Neural cell (in vitro differentiated cells): ENCODE measurements at regions not wholly inside any gene's neighbourhood (a gene's known extent, or its start where the extent isn't known, plus 50 kb on each side); places are given as distances from the start of the nearest gene placed in this dataset.

Experiments
- H2AFZ ChIP-seq: fragments of 200-600, 300-800 bp; sonication (generic), shearing (Covaris generic); 2 replicates; pipeline ENCODE4 v1.6.0; 2014; ENCODE audit warnings: low read depth, mild to moderate bottlenecking, antibody characterized with exemption, low read length, moderate library complexity
- H3F3A ChIP-seq: fragments of 200-600 bp; shearing (Covaris generic); 2 replicates; pipeline ENCODE4 v1.6.1; 2016; ENCODE audit warnings: mild to moderate bottlenecking, moderate library complexity, mixed read lengths, antibody characterized with exemption, low read length; ENCODE audit not compliant: insufficient read depth, poor library complexity, severe bottlenecking
- H3K27ac ChIP-seq: fragments of 200-600, 300-800 bp; sonication (generic), shearing (Covaris generic); 2 replicates; pipeline ENCODE4 v1.5.1; 2014; ENCODE audit warnings: mild to moderate bottlenecking, low read length, moderate library complexity
- H3K27me3 ChIP-seq: fragments of 300-800, 200-600 bp; sonication (generic), shearing (Covaris generic); 2 replicates; pipeline ENCODE4 v1.6.0; 2014; ENCODE audit warnings: mild to moderate bottlenecking, low read depth, low read length, moderate library complexity; ENCODE audit not compliant: insufficient read depth
- H3K36me3 ChIP-seq: fragments of 300-800, 200-600 bp; sonication (generic), shearing (Covaris generic); 2 replicates; pipeline ENCODE4 v1.5.1; 2014; ENCODE audit warnings: mild to moderate bottlenecking, antibody characterized with exemption, low read length, moderate library complexity; ENCODE audit not compliant: insufficient read depth
- H3K4me2 ChIP-seq: fragments of 300-800, 200-600 bp; sonication (generic), shearing (Covaris generic); 2 replicates; pipeline ENCODE4 v1.6.0; 2014; ENCODE audit warnings: mild to moderate bottlenecking, low read length
- H3K4me3 ChIP-seq: fragments of 300-800, 200-600 bp; sonication (generic), shearing (Covaris generic); 2 replicates; pipeline ENCODE4 v1.5.1; 2014; ENCODE audit warnings: mild to moderate bottlenecking, low read length, moderate library complexity
- H3K79me2 ChIP-seq: fragments of 200-600 bp; shearing (Covaris generic); replicated peaks from 2 replicates; pipeline ENCODE4 v1.6.0; 2014; ENCODE audit warnings: mild to moderate bottlenecking, low read length, moderate library complexity; ENCODE audit not compliant: insufficient read depth
- H3K9ac ChIP-seq: fragments of 300-800, 200-600 bp; sonication (generic), shearing (Covaris generic); 2 replicates; pipeline ENCODE4 v1.6.1; 2016; ENCODE audit warnings: mild to moderate bottlenecking, low read length, mixed read lengths
- H3K9me2 ChIP-seq: fragments of 200-600 bp; shearing (Covaris generic); 2 replicates; pipeline ENCODE4 v1.6.1; 2016; ENCODE audit warnings: mild to moderate bottlenecking, low read length, mixed read lengths; ENCODE audit not compliant: insufficient read depth
- H3K9me3 ChIP-seq: fragments of 200-600, 300-800 bp; sonication (generic), shearing (Covaris generic); 2 replicates; pipeline ENCODE4 v1.6.1; 2016; ENCODE audit warnings: mild to moderate bottlenecking, mixed run types, low read length, moderate library complexity, mixed read lengths
- H4K20me1 ChIP-seq: fragments of 200-600 bp; shearing (Covaris generic); 2 replicates; pipeline ENCODE4 v1.6.1; 2016; ENCODE audit warnings: mild to moderate bottlenecking, mixed run types; ENCODE audit not compliant: insufficient read depth
- EP300 ChIP-seq: fragments of 450-650 bp; conservative IDR thresholded peaks from 2 replicates; pipeline ENCODE4 v1.6.1; 2014; ENCODE audit warnings: antibody characterized with exemption, mild to moderate bottlenecking, moderate library complexity; ENCODE audit not compliant: poor library complexity, severe bottlenecking
- EZH2 ChIP-seq: fragments of 200-600, 300-800 bp; shearing (Covaris generic), sonication (generic); IDR thresholded peaks from 2 replicates; pipeline ENCODE4 v1.6.1; 2014; ENCODE audit warnings: antibody characterized with exemption, low read length, borderline replicate concordance, mild to moderate bottlenecking; ENCODE audit not compliant: insufficient read depth, poor library complexity, severe bottlenecking
- MXI1 ChIP-seq: fragments of 450-650 bp; conservative IDR thresholded peaks from 2 replicates; pipeline ENCODE4 v1.6.1; 2014; ENCODE audit warnings: antibody characterized with exemption, mild to moderate bottlenecking; ENCODE audit not compliant: poor library complexity, severe bottlenecking
- POLR2AphosphoS5 ChIP-seq: IDR thresholded peaks from 2 replicates; pipeline ENCODE4 v1.6.1; 2012
- RAD21 ChIP-seq: fragments of 450-650 bp; conservative IDR thresholded peaks from 2 replicates; pipeline ENCODE4 v1.6.1; 2014; ENCODE audit warnings: antibody characterized with exemption, mild to moderate bottlenecking, moderate library complexity
- SMC3 ChIP-seq: fragments of 450-650 bp; conservative IDR thresholded peaks from 2 replicates; pipeline ENCODE4 v1.6.1; 2014; ENCODE audit warnings: antibody characterized with exemption, mild to moderate bottlenecking, moderate library complexity; ENCODE audit not compliant: poor library complexity
- TAF1 ChIP-seq: IDR thresholded peaks from 2 replicates; pipeline ENCODE4 v1.6.1; 2012; ENCODE audit warnings: low read depth
- TF ChIP-seq, protein P1 (sequence below): fragments of 450-650 bp; IDR thresholded peaks from 2 replicates; pipeline ENCODE4 v1.5.1; 2014; ENCODE audit warnings: antibody characterized with exemption, mild to moderate bottlenecking, moderate library complexity; ENCODE audit not compliant: poor library complexity, severe bottlenecking
- TF ChIP-seq, protein P2 (sequence below): IDR thresholded peaks from 2 replicates; pipeline ENCODE4 v1.6.1; 2012; ENCODE audit warnings: borderline replicate concordance

DNA sequence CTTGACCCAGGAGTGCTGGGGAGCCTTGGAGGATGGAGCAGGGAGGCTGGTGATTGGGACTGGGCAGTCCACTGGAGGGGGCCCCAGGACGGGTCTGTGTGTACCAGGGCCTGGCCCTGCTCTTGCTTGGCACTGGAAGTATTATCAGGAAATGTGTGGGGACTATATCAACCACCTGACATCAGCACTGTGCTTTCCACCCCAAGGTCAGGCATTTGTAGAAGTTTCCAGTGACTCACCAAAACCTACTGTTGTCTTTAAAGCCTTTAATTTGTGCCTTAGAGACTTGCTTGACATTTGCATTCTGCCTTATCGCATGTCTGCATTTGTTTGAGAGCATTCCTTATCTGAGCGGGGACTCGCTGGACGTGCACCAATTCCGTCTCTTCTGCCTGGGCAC is 323.1 kb downstream of the FOXL1 start:
- Histone ChIP-seq H3F3A (no peaks in the 10 kb centered on the region), H3K27me3 (no peaks in the 10 kb centered on the region), H3K27ac (no peak overlapping the region), H3K9me2 (no peaks in the 10 kb centered on the region), H3K4me2 (no peak overlapping the region), H3K9me3 (no peaks in the 10 kb centered on the region), H3K9ac (no peak overlapping the region), H3K4me3 (no peak overlapping the region), H3K79me2 (no peaks in the 10 kb centered on the region), H2AFZ (no peak overlapping the region), H3K36me3 (no peaks in the 10 kb centered on the region), H4K20me1 (no peaks in the 10 kb centered on the region)
- TF ChIP-seq POLR2AphosphoS5 (no peak), SMC3 (no peak), EZH2 (no peak), TAF1 (no peak), MXI1 (no peak), RAD21 (no peak), EP300 (no peak)
- TF ChIP-seq, protein P1, sequence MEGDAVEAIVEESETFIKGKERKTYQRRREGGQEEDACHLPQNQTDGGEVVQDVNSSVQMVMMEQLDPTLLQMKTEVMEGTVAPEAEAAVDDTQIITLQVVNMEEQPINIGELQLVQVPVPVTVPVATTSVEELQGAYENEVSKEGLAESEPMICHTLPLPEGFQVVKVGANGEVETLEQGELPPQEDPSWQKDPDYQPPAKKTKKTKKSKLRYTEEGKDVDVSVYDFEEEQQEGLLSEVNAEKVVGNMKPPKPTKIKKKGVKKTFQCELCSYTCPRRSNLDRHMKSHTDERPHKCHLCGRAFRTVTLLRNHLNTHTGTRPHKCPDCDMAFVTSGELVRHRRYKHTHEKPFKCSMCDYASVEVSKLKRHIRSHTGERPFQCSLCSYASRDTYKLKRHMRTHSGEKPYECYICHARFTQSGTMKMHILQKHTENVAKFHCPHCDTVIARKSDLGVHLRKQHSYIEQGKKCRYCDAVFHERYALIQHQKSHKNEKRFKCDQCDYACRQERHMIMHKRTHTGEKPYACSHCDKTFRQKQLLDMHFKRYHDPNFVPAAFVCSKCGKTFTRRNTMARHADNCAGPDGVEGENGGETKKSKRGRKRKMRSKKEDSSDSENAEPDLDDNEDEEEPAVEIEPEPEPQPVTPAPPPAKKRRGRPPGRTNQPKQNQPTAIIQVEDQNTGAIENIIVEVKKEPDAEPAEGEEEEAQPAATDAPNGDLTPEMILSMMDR, result no peak
- TF ChIP-seq, protein P2, sequence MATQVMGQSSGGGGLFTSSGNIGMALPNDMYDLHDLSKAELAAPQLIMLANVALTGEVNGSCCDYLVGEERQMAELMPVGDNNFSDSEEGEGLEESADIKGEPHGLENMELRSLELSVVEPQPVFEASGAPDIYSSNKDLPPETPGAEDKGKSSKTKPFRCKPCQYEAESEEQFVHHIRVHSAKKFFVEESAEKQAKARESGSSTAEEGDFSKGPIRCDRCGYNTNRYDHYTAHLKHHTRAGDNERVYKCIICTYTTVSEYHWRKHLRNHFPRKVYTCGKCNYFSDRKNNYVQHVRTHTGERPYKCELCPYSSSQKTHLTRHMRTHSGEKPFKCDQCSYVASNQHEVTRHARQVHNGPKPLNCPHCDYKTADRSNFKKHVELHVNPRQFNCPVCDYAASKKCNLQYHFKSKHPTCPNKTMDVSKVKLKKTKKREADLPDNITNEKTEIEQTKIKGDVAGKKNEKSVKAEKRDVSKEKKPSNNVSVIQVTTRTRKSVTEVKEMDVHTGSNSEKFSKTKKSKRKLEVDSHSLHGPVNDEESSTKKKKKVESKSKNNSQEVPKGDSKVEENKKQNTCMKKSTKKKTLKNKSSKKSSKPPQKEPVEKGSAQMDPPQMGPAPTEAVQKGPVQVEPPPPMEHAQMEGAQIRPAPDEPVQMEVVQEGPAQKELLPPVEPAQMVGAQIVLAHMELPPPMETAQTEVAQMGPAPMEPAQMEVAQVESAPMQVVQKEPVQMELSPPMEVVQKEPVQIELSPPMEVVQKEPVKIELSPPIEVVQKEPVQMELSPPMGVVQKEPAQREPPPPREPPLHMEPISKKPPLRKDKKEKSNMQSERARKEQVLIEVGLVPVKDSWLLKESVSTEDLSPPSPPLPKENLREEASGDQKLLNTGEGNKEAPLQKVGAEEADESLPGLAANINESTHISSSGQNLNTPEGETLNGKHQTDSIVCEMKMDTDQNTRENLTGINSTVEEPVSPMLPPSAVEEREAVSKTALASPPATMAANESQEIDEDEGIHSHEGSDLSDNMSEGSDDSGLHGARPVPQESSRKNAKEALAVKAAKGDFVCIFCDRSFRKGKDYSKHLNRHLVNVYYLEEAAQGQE, result no peak

DNA sequence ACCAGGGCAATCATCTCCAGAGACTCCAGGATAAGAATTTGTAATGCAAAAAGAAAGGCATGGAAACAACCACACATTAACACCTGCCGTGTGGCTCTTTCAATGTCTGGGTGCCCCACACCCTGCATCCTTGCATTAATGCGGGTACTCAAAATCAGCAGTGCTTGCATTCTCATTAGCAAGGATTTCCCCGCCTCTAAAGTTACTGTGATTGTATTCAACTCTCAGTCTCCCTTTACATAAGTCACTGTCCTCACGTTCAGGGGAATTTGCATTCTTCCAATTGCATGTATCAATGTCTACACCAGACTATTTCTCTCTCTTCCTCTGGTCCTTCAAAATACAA is 324.3 kb downstream of the FOXL1 start:
- Histone ChIP-seq H2AFZ (no peak overlapping the region), H3K4me3 (no peak overlapping the region), H3F3A (no peaks in the 10 kb centered on the region), H4K20me1 (no peaks in the 10 kb centered on the region), H3K27me3 (no peaks in the 10 kb centered on the region), H3K79me2 (no peaks in the 10 kb centered on the region), H3K36me3 (no peaks in the 10 kb centered on the region), H3K9me3 (no peaks in the 10 kb centered on the region), H3K9ac (no peak overlapping the region), H3K4me2 (no peak overlapping the region), H3K9me2 (no peaks in the 10 kb centered on the region), H3K27ac (no peak overlapping the region)
- no peak for TF ChIP-seq SMC3

DNA sequence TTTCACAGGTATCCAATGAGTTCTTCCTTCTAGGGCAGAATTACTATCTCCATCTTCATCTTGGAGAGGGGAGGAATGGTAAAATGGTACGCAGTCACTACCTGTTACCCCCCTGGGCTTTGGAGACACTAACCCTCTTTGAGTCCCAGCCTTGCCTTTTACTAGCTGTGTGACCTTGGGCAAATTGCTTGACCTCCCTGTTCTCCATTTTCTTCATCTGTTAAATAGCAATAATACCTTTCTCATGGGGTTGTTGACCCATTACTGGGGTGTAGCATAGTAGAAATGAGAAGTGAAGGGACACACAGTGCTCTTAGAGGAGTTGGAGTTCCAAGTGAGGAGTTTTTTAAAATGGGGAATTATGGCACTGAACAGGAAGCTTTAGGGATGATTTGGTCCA is 324.7 kb downstream of the FOXL1 start:
- no peak for TF ChIP-seq POLR2AphosphoS5
- no peak for TF ChIP-seq EZH2
- TF ChIP-seq EP300, result no peak
- no peak for TF ChIP-seq MXI1
- TF ChIP-seq RAD21, result no peak
- no peak for TF ChIP-seq SMC3
- Histone ChIP-seq H3K27ac (no peak overlapping the region), H2AFZ (no peak overlapping the region), H3K79me2 (no peaks in the 10 kb centered on the region), H3K36me3 (no peaks in the 10 kb centered on the region), H3F3A (no peaks in the 10 kb centered on the region), H3K4me2 (no peak overlapping the region), H3K9me2 (no peaks in the 10 kb centered on the region), H3K27me3 (no peaks in the 10 kb centered on the region), H3K9me3 (no peaks in the 10 kb centered on the region), H3K4me3 (no peak overlapping the region), H3K9ac (no peak overlapping the region), H4K20me1 (no peaks in the 10 kb centered on the region)
